ENCODE measurements at regions not wholly inside any gene's neighbourhood (a gene's known extent, or its start where the extent isn't known, plus 50 kb on each side); places are given as distances from the start of the nearest gene placed in this dataset.

- TF ChIP-seq, protein P1, sequence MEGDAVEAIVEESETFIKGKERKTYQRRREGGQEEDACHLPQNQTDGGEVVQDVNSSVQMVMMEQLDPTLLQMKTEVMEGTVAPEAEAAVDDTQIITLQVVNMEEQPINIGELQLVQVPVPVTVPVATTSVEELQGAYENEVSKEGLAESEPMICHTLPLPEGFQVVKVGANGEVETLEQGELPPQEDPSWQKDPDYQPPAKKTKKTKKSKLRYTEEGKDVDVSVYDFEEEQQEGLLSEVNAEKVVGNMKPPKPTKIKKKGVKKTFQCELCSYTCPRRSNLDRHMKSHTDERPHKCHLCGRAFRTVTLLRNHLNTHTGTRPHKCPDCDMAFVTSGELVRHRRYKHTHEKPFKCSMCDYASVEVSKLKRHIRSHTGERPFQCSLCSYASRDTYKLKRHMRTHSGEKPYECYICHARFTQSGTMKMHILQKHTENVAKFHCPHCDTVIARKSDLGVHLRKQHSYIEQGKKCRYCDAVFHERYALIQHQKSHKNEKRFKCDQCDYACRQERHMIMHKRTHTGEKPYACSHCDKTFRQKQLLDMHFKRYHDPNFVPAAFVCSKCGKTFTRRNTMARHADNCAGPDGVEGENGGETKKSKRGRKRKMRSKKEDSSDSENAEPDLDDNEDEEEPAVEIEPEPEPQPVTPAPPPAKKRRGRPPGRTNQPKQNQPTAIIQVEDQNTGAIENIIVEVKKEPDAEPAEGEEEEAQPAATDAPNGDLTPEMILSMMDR (IDR thresholded peaks at IDR 0.05; ENCODE audit: low read length): peak; percentile 85
- TF ChIP-seq EZH2 (IDR thresholded peaks at IDR 0.05; ENCODE audit: borderline replicate concordance, low read length): no peak
- H3K4me1 ChIP-seq (ENCODE audit: insufficient read depth, low read length, severe bottlenecking): no peaks in the 10 kb centered on the region
- H2AFZ ChIP-seq (ENCODE audit: low read length): no peak overlapping the region
- no peaks in the 10 kb centered on the region for H3K9me2 ChIP-seq (ENCODE audit: low read depth, low read length)
- no peak overlapping the region for H3K4me2 ChIP-seq (ENCODE audit: low read length)
- H4K20me1 ChIP-seq (ENCODE audit: insufficient read depth, low read length): no peaks in the 10 kb centered on the region
- H3K79me2 ChIP-seq (ENCODE audit: insufficient read depth, low read length): no peaks in the 10 kb centered on the region
- H3K27me3 ChIP-seq (ENCODE audit: insufficient read depth, low read length): no peaks in the 10 kb centered on the region
- H3K4me3 ChIP-seq (ENCODE audit: low read depth, low read length, poor library complexity, severe bottlenecking): no peak overlapping the region
- no peaks in the 10 kb centered on the region for H3K36me3 ChIP-seq (ENCODE audit: insufficient read depth, low read length)
- no peaks in the 10 kb centered on the region for H3K9me3 ChIP-seq (ENCODE audit: low read length)
- no peaks in the 10 kb centered on the region for H3F3A ChIP-seq (ENCODE audit: insufficient read depth, low read length)
- H3K9ac ChIP-seq (ENCODE audit: low read length): no peak overlapping the region
- no peak overlapping the region for H3K27ac ChIP-seq (ENCODE audit: low read depth, low read length, poor library complexity, severe bottlenecking)
Observed at GRCh38 chr12:74365178-74365964, 172.3 kb upstream of the ATXN7L3B start.

- Histone ChIP-seq H3K79me2 (ENCODE audit: insufficient read depth, low read length) (no peaks in the 10 kb centered on the region), H3K4me3 (ENCODE audit: low read depth, low read length, poor library complexity, severe bottlenecking) (no peak overlapping the region), H4K20me1 (ENCODE audit: insufficient read depth, low read length) (no peaks in the 10 kb centered on the region), H3K36me3 (ENCODE audit: insufficient read depth, low read length) (no peaks in the 10 kb centered on the region), H3F3A (ENCODE audit: insufficient read depth, low read length) (no peaks in the 10 kb centered on the region), H2AFZ (ENCODE audit: low read length) (no peak overlapping the region), H3K4me2 (ENCODE audit: low read length) (no peak overlapping the region), H3K9ac (ENCODE audit: low read length) (no peak overlapping the region), H3K4me1 (ENCODE audit: insufficient read depth, low read length, severe bottlenecking) (no peaks in the 10 kb centered on the region), H3K9me3 (ENCODE audit: low read length) (no peaks in the 10 kb centered on the region), H3K27ac (ENCODE audit: low read depth, low read length, poor library complexity, severe bottlenecking) (no peak overlapping the region), H3K9me2 (ENCODE audit: low read depth, low read length) (no peaks in the 10 kb centered on the region), H3K27me3 (ENCODE audit: insufficient read depth, low read length) (no peaks in the 10 kb centered on the region)
- TF ChIP-seq, protein P1 (IDR thresholded peaks at IDR 0.05; ENCODE audit: low read length): no peak
- no peak for TF ChIP-seq EZH2 (IDR thresholded peaks at IDR 0.05; ENCODE audit: borderline replicate concordance, low read length)
Observed at GRCh38 chr12:74370608-74371216, 166.9 kb upstream of the ATXN7L3B start.

GRCh38 chr12:74379114-74379513 is 158.5 kb upstream of the ATXN7L3B start:
- Histone ChIP-seq H3K27me3 (ENCODE audit: insufficient read depth, low read length) (no peaks in the 10 kb centered on the region), H3K79me2 (ENCODE audit: insufficient read depth, low read length) (no peaks in the 10 kb centered on the region), H3K4me3 (ENCODE audit: low read depth, low read length, poor library complexity, severe bottlenecking) (no peak overlapping the region), H3K36me3 (ENCODE audit: insufficient read depth, low read length) (no peaks in the 10 kb centered on the region), H3K4me1 (ENCODE audit: insufficient read depth, low read length, severe bottlenecking) (no peaks in the 10 kb centered on the region), H3K9ac (ENCODE audit: low read length) (no peak overlapping the region), H3K27ac (ENCODE audit: low read depth, low read length, poor library complexity, severe bottlenecking) (no peak overlapping the region), H3F3A (ENCODE audit: insufficient read depth, low read length) (no peaks in the 10 kb centered on the region), H2AFZ (ENCODE audit: low read length) (no peak overlapping the region), H3K9me3 (ENCODE audit: low read length) (no peaks in the 10 kb centered on the region), H4K20me1 (ENCODE audit: insufficient read depth, low read length) (no peaks in the 10 kb centered on the region), H3K4me2 (ENCODE audit: low read length) (no peak overlapping the region), H3K9me2 (ENCODE audit: low read depth, low read length) (no peaks in the 10 kb centered on the region)
- TF ChIP-seq, protein P1 (IDR thresholded peaks at IDR 0.05; ENCODE audit: low read length): no peak
- TF ChIP-seq EZH2 (IDR thresholded peaks at IDR 0.05; ENCODE audit: borderline replicate concordance, low read length): no peak

All from OCI-LY1 (cell line).